OCI-LY7 (cell line): ENCODE measurements at regions not wholly inside any gene's neighbourhood (a gene's known extent, or its start where the extent isn't known, plus 50 kb on each side); places are given as distances from the start of the nearest gene placed in this dataset.

Source experiments
- BruUV-seq: library from RNA; stranded (reverse); fragments of 400-500 nt; replicated peaks from 2 replicates; lab custom pipeline; 2021; lab: Mats Ljungman, UMichigan
- CTCF ChIA-PET: fragments of 300-600 bp; sonication (Branson Sonifier 250); formaldehyde crosslinking; loops from one replicate; lab custom pipeline; 2022; ENCODE audit warnings: antibody characterized with exemption; ENCODE audit not compliant: unreplicated experiment; lab: Charles Lee
- POLR2A ChIA-PET: fragments of 300-600 bp; sonication (Branson Sonifier 250); formaldehyde crosslinking; loops from one replicate; lab custom pipeline; 2022; ENCODE audit warnings: antibody characterized with exemption; lab: Charles Lee
- DNase-seq: peaks from one replicate; pipeline ENCODE4 v3.0.0-alpha.2; 2015; ENCODE audit warnings: low spot score
- H2AFZ ChIP-seq: fragments of 200-600 bp; sonication (generic), shearing (Covaris generic); 2 replicates; pipeline ENCODE4 v1.6.1; 2014; ENCODE audit warnings: mild to moderate bottlenecking, antibody characterized with exemption, low read length, moderate library complexity
- H3K27ac ChIP-seq: fragments of 200-600 bp; sonication (generic); 2 replicates; pipeline ENCODE4 v1.5.1; 2014; ENCODE audit warnings: mixed run types, low read depth, mild to moderate bottlenecking, moderate library complexity, low read length, inconsistent platforms; ENCODE audit not compliant: poor library complexity, severe bottlenecking
- H3K36me3 ChIP-seq: fragments of 200-600 bp; sonication (generic); 2 replicates; pipeline ENCODE4 v1.6.1; 2014; ENCODE audit warnings: mild to moderate bottlenecking, antibody characterized with exemption, low read length, moderate library complexity, mixed read lengths; ENCODE audit not compliant: insufficient read depth
- H3K4me1 ChIP-seq: fragments of 200-600 bp; sonication (generic); 2 replicates; pipeline ENCODE4 v1.5.1; 2014; ENCODE audit warnings: mild to moderate bottlenecking, low read length; ENCODE audit not compliant: insufficient read depth, poor library complexity, severe bottlenecking
- H3K4me2 ChIP-seq: fragments of 200-600 bp; sonication (generic); 2 replicates; pipeline ENCODE4 v1.6.1; 2014; ENCODE audit warnings: mild to moderate bottlenecking, low read length
- H3K4me3 ChIP-seq: fragments of 200-600 bp; sonication (generic); 2 replicates; pipeline ENCODE4 v1.5.1; 2014; ENCODE audit warnings: mild to moderate bottlenecking, low read depth, low read length; ENCODE audit not compliant: poor library complexity, severe bottlenecking
- H3K79me2 ChIP-seq: fragments of 200-600 bp; sonication (generic); 2 replicates; pipeline ENCODE4 v1.6.1; 2016; ENCODE audit warnings: low read depth, mild to moderate bottlenecking, low read length, moderate library complexity, mixed read lengths; ENCODE audit not compliant: insufficient read depth
- H3K9me2 ChIP-seq: fragments of 200-600 bp; sonication (generic); 2 replicates; pipeline ENCODE4 v1.6.1; 2016; ENCODE audit warnings: mild to moderate bottlenecking, low read length, mixed read lengths; ENCODE audit not compliant: insufficient read depth
- H3K9me3 ChIP-seq: fragments of 200-600 bp; sonication (generic); 2 replicates; pipeline ENCODE4 v1.6.1; 2014; ENCODE audit warnings: mild to moderate bottlenecking, mixed run types, low read length, mixed read lengths
- H4K20me1 ChIP-seq: fragments of 200-600 bp; sonication (generic); 2 replicates; pipeline ENCODE4 v1.6.1; 2014; ENCODE audit warnings: mild to moderate bottlenecking, antibody characterized with exemption, low read length, moderate library complexity, mixed read lengths; ENCODE audit not compliant: insufficient read depth
- CTCF ChIP-seq: fragments of 200-600 bp; sonication (generic); conservative IDR thresholded peaks from 2 replicates; pipeline ENCODE4 v1.5.1; 2014; ENCODE audit warnings: mild to moderate bottlenecking, antibody characterized with exemption, low read length, moderate library complexity, mixed read lengths
- EZH2phosphoT487 ChIP-seq: fragments of 200-600 bp; sonication (generic); IDR thresholded peaks from 2 replicates; pipeline ENCODE4 v1.6.1; 2018; ENCODE audit warnings: low read depth, borderline replicate concordance, mild to moderate bottlenecking, mixed run types, antibody characterized with exemption, low read length, moderate library complexity, mixed read lengths
- intact Hi-C: fragments of 100-400 bp; cut with micrococcal nuclease; formaldehyde crosslinking; loops from one replicate; pipeline ENCODE4 v1.10.0; 2022; ENCODE audit not compliant: unreplicated experiment

- ChIA-PET POLR2A (interaction anchor here (0.5 to 0.7 kb wide), 2 partner anchors 66 to 382 kb away, joined by 3 read pairs; no protein-coding TSS in a partner anchor), CTCF (no interaction called here)
- no peak overlapping the region for H3K4me3 ChIP-seq
- no peaks in the 10 kb centered on the region for H3K79me2 ChIP-seq
- no peak overlapping the region for H3K27ac ChIP-seq
- no peak overlapping the region for H3K4me2 ChIP-seq
- H3K9me2 ChIP-seq = no peaks in the 10 kb centered on the region
- no TSS peak for BruUV-seq
- no peak overlapping the region for H2AFZ ChIP-seq
- intact Hi-C loops = no loop called here
- TF ChIP-seq CTCF (no peak), EZH2phosphoT487 (no peak)
- H4K20me1 ChIP-seq = no peaks in the 10 kb centered on the region
- DNase-seq = no peak
- H3K9me3 ChIP-seq = no peaks in the 10 kb centered on the region
- H3K36me3 ChIP-seq = no peaks in the 10 kb centered on the region
- H3K4me1 ChIP-seq = no peaks in the 10 kb centered on the region
Observed at GRCh38 chr4:45120163-45120562, 393.8 kb upstream of the GNPDA2 start.

GRCh38 chr4:45119376-45119775 lies 393.0 kb upstream of the GNPDA2 start:
- BruUV-seq = no TSS peak
- POLR2A ChIA-PET = no interaction called here
- H3K4me3 ChIP-seq = no peak overlapping the region
- no peaks in the 10 kb centered on the region for H3K79me2 ChIP-seq
- H4K20me1 ChIP-seq = no peaks in the 10 kb centered on the region
- TF ChIP-seq CTCF (no peak), EZH2phosphoT487 (no peak)
- intact Hi-C loops = no loop called here
- H3K9me2 ChIP-seq = no peaks in the 10 kb centered on the region
- no peaks in the 10 kb centered on the region for H3K4me1 ChIP-seq
- DNase-seq = no peak
- H3K9me3 ChIP-seq = no peaks in the 10 kb centered on the region
- H3K27ac ChIP-seq = no peak overlapping the region
- H3K36me3 ChIP-seq = no peaks in the 10 kb centered on the region
- CTCF ChIA-PET = no interaction called here
- H3K4me2 ChIP-seq = no peak overlapping the region
- H2AFZ ChIP-seq = no peak overlapping the region

GRCh38 chr4:45102716-45103115 lies 376.4 kb upstream of the GNPDA2 start:
- no peak for DNase-seq
- Histone ChIP-seq H3K9me2 (no peaks in the 10 kb centered on the region), H3K4me3 (no peak overlapping the region), H2AFZ (no peak overlapping the region), H3K27ac (no peak overlapping the region), H3K4me2 (no peak overlapping the region), H3K79me2 (no peaks in the 10 kb centered on the region), H4K20me1 (no peaks in the 10 kb centered on the region), H3K4me1 (no peaks in the 10 kb centered on the region), H3K36me3 (no peaks in the 10 kb centered on the region), H3K9me3 (no peaks in the 10 kb centered on the region)
- TF ChIP-seq CTCF (no peak), EZH2phosphoT487 (no peak)
- CTCF ChIA-PET = no interaction called here
- no TSS peak for BruUV-seq
- POLR2A ChIA-PET = no interaction called here
- intact Hi-C loops = no loop called here
